H9 (cell line): ENCODE measurements at regions not wholly inside any gene's neighbourhood (a gene's known extent, or its start where the extent isn't known, plus 50 kb on each side); places are given as distances from the start of the nearest gene placed in this dataset.
A peak's percentile ranks its signal among the peaks of the same experiment; 100 is the strongest.

Experiments
- DNase-seq: peaks from one replicate; pipeline ENCODE4 v3.0.0-alpha.2; 2017
- H2AFZ ChIP-seq: one replicate; pipeline ENCODE4 v1.6.1; 2013; ENCODE audit warnings: mild to moderate bottlenecking, low read length, control low read depth, moderate library complexity
- H2AK5ac ChIP-seq: 2 replicates; pipeline ENCODE4 v1.6.1; 2013; ENCODE audit warnings: low read length, control low read depth, mixed read lengths; ENCODE audit not compliant: insufficient read length
- H2BK120ac ChIP-seq: one replicate; pipeline ENCODE4 v1.6.1; 2013; ENCODE audit warnings: low read depth, mild to moderate bottlenecking, low read length, control low read depth, inconsistent platforms; ENCODE audit not compliant: poor library complexity, severe bottlenecking
- H2BK12ac ChIP-seq: 2 replicates; pipeline ENCODE4 v1.6.1; 2013; ENCODE audit warnings: low read length, control low read depth, mixed read lengths, low read depth; ENCODE audit not compliant: insufficient read length
- H2BK15ac ChIP-seq: 2 replicates; pipeline ENCODE4 v1.6.1; 2013; ENCODE audit warnings: low read depth, low read length, control low read depth
- H2BK20ac ChIP-seq: one replicate; pipeline ENCODE4 v1.6.1; 2013; ENCODE audit warnings: low read depth, mild to moderate bottlenecking, low read length, control low read depth, inconsistent platforms; ENCODE audit not compliant: poor library complexity, severe bottlenecking
- H2BK5ac ChIP-seq: 2 replicates; pipeline ENCODE4 v1.6.1; 2013; ENCODE audit warnings: low read length, control low read depth, mixed read lengths; ENCODE audit not compliant: insufficient read length
- H3K14ac ChIP-seq: 2 replicates; pipeline ENCODE4 v1.6.1; 2013; ENCODE audit warnings: low read length, control low read depth; ENCODE audit not compliant: insufficient read depth
- H3K18ac ChIP-seq: 2 replicates; pipeline ENCODE4 v1.6.1; 2013; ENCODE audit warnings: low read depth, mild to moderate bottlenecking, mixed read lengths, low read length, control low read depth; ENCODE audit not compliant: insufficient read length
- H3K23ac ChIP-seq: 2 replicates; pipeline ENCODE4 v1.6.1; 2013; ENCODE audit warnings: low read length, control low read depth, mixed read lengths, low read depth; ENCODE audit not compliant: insufficient read length
- H3K23me2 ChIP-seq: 2 replicates; pipeline ENCODE4 v1.6.1; 2013; ENCODE audit warnings: low read depth, mild to moderate bottlenecking, mixed read lengths, low read length, control low read depth; ENCODE audit not compliant: insufficient read length, poor library complexity, severe bottlenecking
- H3K27ac ChIP-seq: 2 replicates; pipeline ENCODE4 v1.5.1; 2013; ENCODE audit warnings: low read length, control low read depth, mixed read lengths, low read depth; ENCODE audit not compliant: insufficient read length
- H3K27me3 ChIP-seq: 2 replicates; pipeline ENCODE4 v1.6.1; 2013; ENCODE audit warnings: low read length, control low read depth, inconsistent platforms; ENCODE audit not compliant: insufficient read depth
- H3K4ac ChIP-seq: 2 replicates; pipeline ENCODE4 v1.6.1; 2013; ENCODE audit warnings: low read depth, mild to moderate bottlenecking, control low read depth, inconsistent platforms, low read length, moderate library complexity
- H3K4me1 ChIP-seq: 2 replicates; pipeline ENCODE4 v1.6.1; 2013; ENCODE audit warnings: low read length, control low read depth, inconsistent platforms; ENCODE audit not compliant: insufficient read depth
- H3K4me2 ChIP-seq: 2 replicates; pipeline ENCODE4 v1.6.1; 2013; ENCODE audit warnings: low read length, control low read depth, mixed read lengths; ENCODE audit not compliant: insufficient read length, insufficient read depth
- H3K56ac ChIP-seq: 2 replicates; pipeline ENCODE4 v1.6.1; 2013; ENCODE audit warnings: low read depth, mild to moderate bottlenecking, mixed read lengths, low read length, control low read depth; ENCODE audit not compliant: insufficient read length
- H3K79me1 ChIP-seq: 2 replicates; pipeline ENCODE4 v1.6.1; 2013; ENCODE audit warnings: low read depth, mild to moderate bottlenecking, moderate library complexity, low read length, control low read depth, inconsistent platforms; ENCODE audit not compliant: insufficient read depth, poor library complexity, severe bottlenecking
- H3K79me2 ChIP-seq: 2 replicates; pipeline ENCODE4 v1.6.1; 2013; ENCODE audit warnings: low read length, control low read depth, inconsistent platforms; ENCODE audit not compliant: insufficient read depth
- H3K9ac ChIP-seq: 2 replicates; pipeline ENCODE4 v1.6.1; 2013; ENCODE audit warnings: low read length, control low read depth, mixed read lengths; ENCODE audit not compliant: insufficient read length; ENCODE audit errors: extremely low read depth
- H3K9me3 ChIP-seq: one replicate; pipeline ENCODE4 v1.6.1; 2013; ENCODE audit warnings: low read depth, low read length, inconsistent platforms; ENCODE audit not compliant: control insufficient read depth
- H3T11ph ChIP-seq: one replicate; pipeline ENCODE4 v1.6.1; 2013; ENCODE audit warnings: mild to moderate bottlenecking, low read length, control low read depth, inconsistent platforms
- H4K20me1 ChIP-seq: one replicate; pipeline ENCODE4 v1.6.1; 2013; ENCODE audit not compliant: control insufficient read depth, insufficient read length, insufficient read depth
- H4K5ac ChIP-seq: 2 replicates; pipeline ENCODE4 v1.6.1; 2013; ENCODE audit warnings: low read depth, mild to moderate bottlenecking, mixed read lengths, low read length, control low read depth; ENCODE audit not compliant: insufficient read length
- H4K8ac ChIP-seq: replicated peaks from 2 replicates; pipeline ENCODE4 v1.6.1; 2013; ENCODE audit warnings: low read length, control low read depth, mixed read lengths, low read depth; ENCODE audit not compliant: insufficient read length
- H4K91ac ChIP-seq: 2 replicates; pipeline ENCODE4 v1.6.1; 2013; ENCODE audit warnings: low read depth, mild to moderate bottlenecking, moderate library complexity, mixed read lengths, low read length, control low read depth; ENCODE audit not compliant: insufficient read length
- H3K27ac Mint-ChIP-seq, 3 experiments: 2 replicates in 2 of 3; 3 replicates in 1 of 3; pipeline ENCODE4 v1.8.0; 2020 to 2021; ENCODE audit warnings: mixed read lengths in 3 of 3, mild to moderate bottlenecking in 1 of 3, moderate library complexity in 1 of 3
- H3K27me3 Mint-ChIP-seq: 2 replicates; pipeline ENCODE4 v1.8.0; 2021; ENCODE audit warnings: low read depth, mild to moderate bottlenecking, moderate library complexity, mixed read lengths
- H3K36me3 Mint-ChIP-seq, 3 experiments: 2 replicates in 2 of 3; 3 replicates in 1 of 3; pipeline ENCODE4 v1.8.0; 2020 to 2021; ENCODE audit warnings: low read depth in 3 of 3, mixed read lengths in 3 of 3; ENCODE audit not compliant: insufficient read depth in 1 of 3
- H3K4me1 Mint-ChIP-seq, 2 experiments: 2 replicates each; pipeline ENCODE4 v1.8.0; 2020; ENCODE audit warnings: mixed read lengths in 2 of 2
- H3K4me3 Mint-ChIP-seq, 2 experiments: 2 replicates in 1 of 2; 3 replicates in 1 of 2; pipeline ENCODE4 v1.8.0; 2020 to 2021; ENCODE audit warnings: mild to moderate bottlenecking in 2 of 2, mixed read lengths in 2 of 2, moderate library complexity in 1 of 2
- H3K9me3 Mint-ChIP-seq, 2 experiments: 2 replicates in 1 of 2; 3 replicates in 1 of 2; pipeline ENCODE4 v1.8.0; 2020; ENCODE audit warnings: mild to moderate bottlenecking in 2 of 2, mixed read lengths in 2 of 2, moderate library complexity in 1 of 2
- WGBS: extraction: QIAGEN DNeasy Blood & Tissue Kit; methylation state at CpG from one replicate; pipeline ENCODE4 v1.1.7; 2013; ENCODE audit warnings: missing lambda C conversion rate, low lambda C conversion rate, mixed read lengths; ENCODE audit not compliant: insufficient read length; ENCODE audit errors: extremely low coverage; 5-methylcytosine and 5-hydroxymethylcytosine counted together
- TF ChIP-seq, protein P1 (sequence below): fragments of 200-600 bp; sonication (generic); conservative IDR thresholded peaks from 3 replicates; pipeline ENCODE4 v1.8.0; 2021; ENCODE audit warnings: antibody characterized with exemption, mild to moderate bottlenecking

DNA sequence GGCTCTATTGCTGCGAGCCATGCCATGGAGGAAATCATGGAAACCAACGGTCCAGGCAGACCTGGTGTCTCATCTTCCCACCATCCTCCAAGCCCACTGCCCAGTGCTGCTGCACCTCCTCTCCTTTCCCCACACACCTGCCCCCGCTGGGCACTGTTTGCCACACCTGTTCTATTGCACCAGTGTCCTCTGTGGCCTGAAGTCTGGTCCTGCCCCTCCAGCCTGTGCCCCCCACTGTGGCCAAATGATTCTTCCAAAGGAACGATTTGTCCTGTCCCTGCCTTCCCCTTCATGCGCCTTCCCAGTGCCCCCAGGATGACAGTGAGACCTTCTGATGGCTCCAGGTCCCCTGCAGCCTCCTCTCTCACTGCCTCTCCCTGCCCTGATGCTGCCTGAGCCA lies 101.9 kb upstream of the TWIST2 start:
- H2BK12ac ChIP-seq: no peak overlapping the region
- WGBS: no CpG with 5 or more reads among the region's 5 CpGs
- no peak overlapping the region for H3K27ac ChIP-seq
- no peak for DNase-seq
- no peak overlapping the region for H4K5ac ChIP-seq
- no peak overlapping the region for H3T11ph ChIP-seq
- Mint-ChIP-seq H3K4me3 (no peak overlapping the region), H3K27me3 (peaks cover 22% of the 10 kb centered on the region), H3K4me1 (no peaks in the 10 kb centered on the region), H3K36me3 (no peaks in the 10 kb centered on the region), H3K27ac (peak overlapping the region in 1 of 3 experiments; percentile 27; a peak in 1 of 7 replicates), H3K9me3 (peaks cover 9 to 25% of the 10 kb centered on the region in 2 experiments)
- no peak overlapping the region for H2BK5ac ChIP-seq
- no peaks in the 10 kb centered on the region for H3K23me2 ChIP-seq
- no peaks in the 10 kb centered on the region for H3K79me2 ChIP-seq
- no peak overlapping the region for H2AK5ac ChIP-seq
- no peak overlapping the region for H3K4me2 ChIP-seq
- no peaks in the 10 kb centered on the region for H3K4me1 ChIP-seq
- no peaks in the 10 kb centered on the region for H3K27me3 ChIP-seq
- H2BK15ac ChIP-seq: no peak overlapping the region
- no peak overlapping the region for H4K91ac ChIP-seq
- no peak overlapping the region for H3K18ac ChIP-seq
- TF ChIP-seq, protein P1, sequence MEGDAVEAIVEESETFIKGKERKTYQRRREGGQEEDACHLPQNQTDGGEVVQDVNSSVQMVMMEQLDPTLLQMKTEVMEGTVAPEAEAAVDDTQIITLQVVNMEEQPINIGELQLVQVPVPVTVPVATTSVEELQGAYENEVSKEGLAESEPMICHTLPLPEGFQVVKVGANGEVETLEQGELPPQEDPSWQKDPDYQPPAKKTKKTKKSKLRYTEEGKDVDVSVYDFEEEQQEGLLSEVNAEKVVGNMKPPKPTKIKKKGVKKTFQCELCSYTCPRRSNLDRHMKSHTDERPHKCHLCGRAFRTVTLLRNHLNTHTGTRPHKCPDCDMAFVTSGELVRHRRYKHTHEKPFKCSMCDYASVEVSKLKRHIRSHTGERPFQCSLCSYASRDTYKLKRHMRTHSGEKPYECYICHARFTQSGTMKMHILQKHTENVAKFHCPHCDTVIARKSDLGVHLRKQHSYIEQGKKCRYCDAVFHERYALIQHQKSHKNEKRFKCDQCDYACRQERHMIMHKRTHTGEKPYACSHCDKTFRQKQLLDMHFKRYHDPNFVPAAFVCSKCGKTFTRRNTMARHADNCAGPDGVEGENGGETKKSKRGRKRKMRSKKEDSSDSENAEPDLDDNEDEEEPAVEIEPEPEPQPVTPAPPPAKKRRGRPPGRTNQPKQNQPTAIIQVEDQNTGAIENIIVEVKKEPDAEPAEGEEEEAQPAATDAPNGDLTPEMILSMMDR: no peak
- H3K4ac ChIP-seq: no peak overlapping the region
- no peak overlapping the region for H2BK20ac ChIP-seq
- no peak overlapping the region for H3K14ac ChIP-seq
- no peaks in the 10 kb centered on the region for H4K20me1 ChIP-seq
- no peak overlapping the region for H4K8ac ChIP-seq
- no peak overlapping the region for H2BK120ac ChIP-seq
- no peak overlapping the region for H3K23ac ChIP-seq
- no peak overlapping the region for H3K9ac ChIP-seq
- no peaks in the 10 kb centered on the region for H3K9me3 ChIP-seq
- no peak overlapping the region for H2AFZ ChIP-seq
- H3K56ac ChIP-seq: no peak overlapping the region
- H3K79me1 ChIP-seq: no peaks in the 10 kb centered on the region
